ENCODE measurements at regions not wholly inside any gene's neighbourhood (a gene's known extent, or its start where the extent isn't known, plus 50 kb on each side); places are given as distances from the start of the nearest gene placed in this dataset.

DNA sequence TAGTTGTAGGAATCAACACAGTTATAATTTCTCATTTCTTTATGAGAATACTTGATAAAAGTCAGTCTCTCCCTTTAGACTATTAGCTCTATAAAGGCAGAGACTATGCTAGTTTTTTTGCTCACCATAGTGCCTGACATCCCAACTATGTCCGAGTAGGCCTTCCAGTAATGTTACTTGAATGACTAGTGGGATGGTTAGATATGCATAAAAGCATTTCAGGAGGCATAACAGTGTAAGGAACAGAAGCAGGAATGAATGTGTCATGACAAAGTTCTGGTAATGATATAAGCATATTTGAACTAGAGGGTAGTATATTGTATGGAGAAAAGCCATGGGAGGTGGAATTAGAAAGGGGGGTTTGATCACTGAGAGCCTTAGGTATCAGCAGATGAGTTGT, 77.4 kb upstream of the C5orf46 start:
- Mint-ChIP-seq H3K4me3 (ENCODE audit: unreplicated experiment) (no peak overlapping the region), H3K27me3 (ENCODE audit: low read depth, unreplicated experiment) (no peaks in the 10 kb centered on the region), H3K27ac (ENCODE audit: unreplicated experiment) (no peak overlapping the region), H3K9me3 (ENCODE audit: unreplicated experiment) (no peaks in the 10 kb centered on the region), H3K4me1 (ENCODE audit: low read depth, unreplicated experiment) (no peaks in the 10 kb centered on the region), H3K36me3 (ENCODE audit: low read depth, unreplicated experiment) (no peaks in the 10 kb centered on the region)
- FAIRE-seq = no peak
- no peaks in the 10 kb centered on the region for H3K9me3 ChIP-seq (ENCODE audit: insufficient read depth, low read depth, low read length)
- H3K36me3 ChIP-seq (ENCODE audit: insufficient read depth, low read length) = no peaks in the 10 kb centered on the region
- no peaks in the 10 kb centered on the region for H3K4me1 ChIP-seq (ENCODE audit: insufficient read depth, low read length)
- H3K79me2 ChIP-seq (ENCODE audit: insufficient read depth, low read length) = no peaks in the 10 kb centered on the region
- no peaks in the 10 kb centered on the region for H3K27me3 ChIP-seq (ENCODE audit: insufficient read depth, low read length)
- H3K9ac ChIP-seq (ENCODE audit: low read length) = no peak overlapping the region
- H3K4me3 ChIP-seq (ENCODE audit: insufficient read depth, low read depth, low read length) = no peak overlapping the region
- H4K20me1 ChIP-seq (ENCODE audit: insufficient read depth, low read length) = no peaks in the 10 kb centered on the region
- no peak overlapping the region for H3K27ac ChIP-seq (ENCODE audit: low read depth, low read length)
- TF ChIP-seq EZH2 (IDR thresholded peaks at IDR 0.05; ENCODE audit: insufficient read depth, low read length) = no peak
- TF ChIP-seq CTCF (IDR thresholded peaks at IDR 0.05; ENCODE audit: insufficient read depth, low read depth, low read length) = no peak
- DNase-seq (ENCODE audit: low read depth) = no peak
- H3K4me2 ChIP-seq (ENCODE audit: low read length) = no peak overlapping the region
- no peak overlapping the region for H2AFZ ChIP-seq (ENCODE audit: low read depth, low read length)

GRCh38 chr5:147981074-147981473, 74.7 kb upstream of the C5orf46 start:
- no peak for DNase-seq (ENCODE audit: low read depth)
- Histone ChIP-seq H4K20me1 (ENCODE audit: insufficient read depth, low read length) (no peaks in the 10 kb centered on the region), H3K36me3 (ENCODE audit: insufficient read depth, low read length) (no peaks in the 10 kb centered on the region), H3K9ac (ENCODE audit: low read length) (no peak overlapping the region), H3K79me2 (ENCODE audit: insufficient read depth, low read length) (no peaks in the 10 kb centered on the region), H3K4me1 (ENCODE audit: insufficient read depth, low read length) (no peaks in the 10 kb centered on the region), H2AFZ (ENCODE audit: low read depth, low read length) (no peak overlapping the region), H3K27me3 (ENCODE audit: insufficient read depth, low read length) (no peaks in the 10 kb centered on the region), H3K4me3 (ENCODE audit: insufficient read depth, low read depth, low read length) (no peak overlapping the region), H3K27ac (ENCODE audit: low read depth, low read length) (no peak overlapping the region), H3K4me2 (ENCODE audit: low read length) (no peak overlapping the region), H3K9me3 (ENCODE audit: insufficient read depth, low read depth, low read length) (no peaks in the 10 kb centered on the region)
- Mint-ChIP-seq H3K4me1 (ENCODE audit: low read depth, unreplicated experiment) (no peaks in the 10 kb centered on the region), H3K4me3 (ENCODE audit: unreplicated experiment) (no peak overlapping the region), H3K27me3 (ENCODE audit: low read depth, unreplicated experiment) (no peaks in the 10 kb centered on the region), H3K9me3 (ENCODE audit: unreplicated experiment) (no peaks in the 10 kb centered on the region), H3K27ac (ENCODE audit: unreplicated experiment) (no peak overlapping the region), H3K36me3 (ENCODE audit: low read depth, unreplicated experiment) (no peaks in the 10 kb centered on the region)
- no peak for FAIRE-seq
- no peak for TF ChIP-seq CTCF (IDR thresholded peaks at IDR 0.05; ENCODE audit: insufficient read depth, low read depth, low read length)
- TF ChIP-seq EZH2 (IDR thresholded peaks at IDR 0.05; ENCODE audit: insufficient read depth, low read length) = no peak

- no peaks in the 10 kb centered on the region for H3K9me3 Mint-ChIP-seq (ENCODE audit: unreplicated experiment)
- H3K36me3 ChIP-seq (ENCODE audit: insufficient read depth, low read length) = no peaks in the 10 kb centered on the region
- no peak overlapping the region for H2AFZ ChIP-seq (ENCODE audit: low read depth, low read length)
- H3K27me3 ChIP-seq (ENCODE audit: insufficient read depth, low read length) = no peaks in the 10 kb centered on the region
- no peaks in the 10 kb centered on the region for H3K79me2 ChIP-seq (ENCODE audit: insufficient read depth, low read length)
- H3K4me1 Mint-ChIP-seq (ENCODE audit: low read depth, unreplicated experiment) = no peaks in the 10 kb centered on the region
- no peak for TF ChIP-seq EZH2 (IDR thresholded peaks at IDR 0.05; ENCODE audit: insufficient read depth, low read length)
- TF ChIP-seq CTCF (IDR thresholded peaks at IDR 0.05; ENCODE audit: insufficient read depth, low read depth, low read length) = no peak
- no peak overlapping the region for H3K27ac Mint-ChIP-seq (ENCODE audit: unreplicated experiment)
- no peaks in the 10 kb centered on the region for H4K20me1 ChIP-seq (ENCODE audit: insufficient read depth, low read length)
- H3K27ac ChIP-seq (ENCODE audit: low read depth, low read length) = no peak overlapping the region
- no peaks in the 10 kb centered on the region for H3K27me3 Mint-ChIP-seq (ENCODE audit: low read depth, unreplicated experiment)
- FAIRE-seq = no peak
- H3K4me3 ChIP-seq (ENCODE audit: insufficient read depth, low read depth, low read length) = no peak overlapping the region
- DNase-seq (ENCODE audit: low read depth) = no peak
- H3K9ac ChIP-seq (ENCODE audit: low read length) = no peak overlapping the region
- no peaks in the 10 kb centered on the region for H3K4me1 ChIP-seq (ENCODE audit: insufficient read depth, low read length)
- H3K4me3 Mint-ChIP-seq (ENCODE audit: unreplicated experiment) = no peak overlapping the region
- H3K9me3 ChIP-seq (ENCODE audit: insufficient read depth, low read depth, low read length) = no peaks in the 10 kb centered on the region
- H3K36me3 Mint-ChIP-seq (ENCODE audit: low read depth, unreplicated experiment) = no peaks in the 10 kb centered on the region
- H3K4me2 ChIP-seq (ENCODE audit: low read length) = no peak overlapping the region
Observed at GRCh38 chr5:147979761-147980160, 73.4 kb upstream of the C5orf46 start.

All from astrocyte (in vitro differentiated cells and primary cell).